SK-N-SH (cell line): ENCODE measurements at regions not wholly inside any gene's neighbourhood (a gene's known extent, or its start where the extent isn't known, plus 50 kb on each side); places are given as distances from the start of the nearest gene placed in this dataset.

Experiments used
- CTCF ChIA-PET: fragments of 300-600, 350-600 bp; formaldehyde crosslinking; extraction: SDS; loops from one replicate; lab custom pipeline; 2021; lab: Yijun Ruan, JAX
- POLR2A ChIA-PET: fragments of 350-600 bp; sonication (Branson Sonifier 250); formaldehyde crosslinking; extraction: SDS; loops from one replicate; lab custom pipeline; 2020; ENCODE audit warnings: antibody characterized with exemption, inconsistent platforms; lab: Yijun Ruan, JAX
- DNase-seq: peaks from one replicate; pipeline ENCODE4 v3.0.0; 2012
- H2AFZ ChIP-seq: fragments of 200-600 bp; sonication (generic); 2 replicates; pipeline ENCODE4 v1.8.1; 2016; ENCODE audit warnings: antibody characterized with exemption, mild to moderate bottlenecking, low read depth
- H3F3A ChIP-seq: fragments of 200-600 bp; sonication (generic); replicated peaks from 2 replicates; pipeline ENCODE3; 2016; ENCODE audit warnings: antibody characterized with exemption, mild to moderate bottlenecking; ENCODE audit not compliant: insufficient read depth
- H3K27ac ChIP-seq, 2 experiments: fragments of 200-500 bp in 1 of 2; fragments of 200-600 bp in 1 of 2; sonication (Bioruptor generic) in 1 of 2; sonication (generic), shearing (Covaris generic) in 1 of 2; 2 replicates each; pipeline versions ENCODE4 v1.5.1 to v1.6.1; 2014 to 2016; ENCODE audit warnings: low read depth in 2 of 2, inconsistent platforms in 1 of 2, low read length in 1 of 2, mild to moderate bottlenecking in 1 of 2, mixed read lengths in 1 of 2
- H3K27me3 ChIP-seq: fragments of 200-600 bp; sonication (generic), shearing (Covaris generic); 2 replicates; pipeline ENCODE4 v1.6.1; 2016; ENCODE audit warnings: mixed run types; ENCODE audit not compliant: insufficient read depth
- H3K36me3 ChIP-seq, 2 experiments: fragments of 200-500 bp in 1 of 2; fragments of 200-600 bp in 1 of 2; sonication (Bioruptor generic) in 1 of 2; sonication (generic) in 1 of 2; replicated peaks in 1 of 2; 2 replicates each; pipeline versions ENCODE3 to v1.5.1; 2014 to 2016; ENCODE audit warnings: low read length in 1 of 2, mild to moderate bottlenecking in 1 of 2; ENCODE audit not compliant: insufficient read depth in 2 of 2, control insufficient read depth in 1 of 2
- H3K4me1 ChIP-seq, 2 experiments: fragments of 200-500 bp in 1 of 2; fragments of 200-600 bp in 1 of 2; sonication (Bioruptor generic) in 1 of 2; sonication (generic), shearing (Covaris generic) in 1 of 2; 2 replicates each; pipeline versions ENCODE4 v1.5.1 to v1.6.1; 2014 to 2016; ENCODE audit warnings: low read depth in 1 of 2, low read length in 1 of 2, mixed run types in 1 of 2; ENCODE audit not compliant: insufficient read depth in 2 of 2, control insufficient read depth in 1 of 2
- H3K4me2 ChIP-seq: fragments of 200-600 bp; sonication (generic), shearing (Covaris generic); 2 replicates; pipeline ENCODE4 v1.6.1; 2017; ENCODE audit warnings: mixed run types
- H3K4me3 ChIP-seq, 2 experiments: fragments of 200-500 bp in 1 of 2; fragments of 200-600 bp in 1 of 2; sonication (Bioruptor generic) in 1 of 2; sonication (generic), shearing (Covaris generic) in 1 of 2; 2 replicates each; pipeline versions ENCODE4 v1.5.1 to v1.8.1; 2014 to 2016; ENCODE audit warnings: low read depth in 2 of 2, inconsistent platforms in 1 of 2, low read length in 1 of 2, mild to moderate bottlenecking in 1 of 2, mixed read lengths in 1 of 2, moderate library complexity in 1 of 2
- H3K79me2 ChIP-seq: fragments of 200-600 bp; sonication (generic); 2 replicates; pipeline ENCODE4 v1.8.1; 2017; ENCODE audit warnings: mild to moderate bottlenecking; ENCODE audit not compliant: insufficient read depth
- H3K9ac ChIP-seq: fragments of 200-600 bp; sonication (generic); 2 replicates; pipeline ENCODE4 v1.6.1; 2017; ENCODE audit warnings: mixed run types
- H3K9me2 ChIP-seq: fragments of 200-600 bp; sonication (generic); 2 replicates; pipeline ENCODE4 v1.6.1; 2017; ENCODE audit warnings: mixed run types
- H3K9me3 ChIP-seq: fragments of 200-600 bp; sonication (generic); 2 replicates; pipeline ENCODE4 v1.6.1; 2017; ENCODE audit warnings: mixed run types, mild to moderate bottlenecking, moderate library complexity
- H4K20me1 ChIP-seq: fragments of 200-600 bp; sonication (generic); 2 replicates; pipeline ENCODE4 v1.6.1; 2017; ENCODE audit warnings: mild to moderate bottlenecking, mixed run types; ENCODE audit not compliant: insufficient read depth
- CHD2 ChIP-seq: fragments of 150-350 bp; IDR thresholded peaks from 2 replicates; pipeline ENCODE4 v1.6.1; 2018; ENCODE audit warnings: low read length; ENCODE audit not compliant: partially characterized antibody
- CTCF ChIP-seq: fragments of 200-600 bp; sonication (generic); IDR thresholded peaks from 2 replicates; pipeline ENCODE4 v1.6.1; 2017; ENCODE audit warnings: antibody characterized with exemption, mild to moderate bottlenecking, moderate library complexity
- ELF1 ChIP-seq: IDR thresholded peaks from 2 replicates; pipeline ENCODE4 v1.4.0; 2012
- EP300 ChIP-seq, 2 experiments: IDR thresholded peaks; 2 replicates each; pipeline versions ENCODE4 v1.4.0 to v1.6.1; 2012; ENCODE audit warnings: borderline replicate concordance in 1 of 2, low read depth in 1 of 2, low read length in 1 of 2
- EZH2phosphoT487 ChIP-seq: fragments of 200-600 bp; sonication (generic); IDR thresholded peaks from 2 replicates; pipeline ENCODE4 v1.6.1; 2017; ENCODE audit warnings: low read depth, mixed run types, mild to moderate bottlenecking, antibody characterized with exemption, moderate library complexity, borderline replicate concordance
- FOSL2 ChIP-seq: IDR thresholded peaks from 2 replicates; pipeline ENCODE4 v1.4.0; 2012; ENCODE audit warnings: low read depth, mild to moderate bottlenecking, moderate library complexity, borderline replicate concordance
- JUND ChIP-seq: IDR thresholded peaks from 2 replicates; pipeline ENCODE4 v1.4.0; 2012
- MXI1 ChIP-seq: IDR thresholded peaks from 2 replicates; pipeline ENCODE4 v1.6.1; 2012; ENCODE audit warnings: mild to moderate bottlenecking, low read depth, low read length, improper control_type of control experiment
- NFIC ChIP-seq: IDR thresholded peaks from 2 replicates; pipeline ENCODE4 v1.4.0; 2012; ENCODE audit warnings: borderline replicate concordance
- RFX5 ChIP-seq: IDR thresholded peaks from 2 replicates; pipeline ENCODE4 v1.6.1; 2012; ENCODE audit warnings: mild to moderate bottlenecking, improper control_type of control experiment, low read length
- RXRA ChIP-seq: IDR thresholded peaks from 2 replicates; pipeline ENCODE4 v1.4.0; 2012; ENCODE audit warnings: low read depth, mild to moderate bottlenecking, borderline replicate concordance
- SIN3A ChIP-seq: IDR thresholded peaks from 2 replicates; pipeline ENCODE4 v1.6.1; 2012; ENCODE audit warnings: low read depth, mild to moderate bottlenecking, low read length, moderate library complexity, borderline replicate concordance
- SMC3 ChIP-seq: IDR thresholded peaks from 2 replicates; pipeline ENCODE4 v1.6.1; 2012; ENCODE audit warnings: low read depth, low read length, improper control_type of control experiment
- TCF12 ChIP-seq: IDR thresholded peaks from 2 replicates; pipeline ENCODE4 v1.4.0; 2012
- USF2 ChIP-seq: fragments of 150-350 bp; IDR thresholded peaks from 2 replicates; pipeline ENCODE4 v1.6.1; 2017; ENCODE audit warnings: antibody characterized with exemption, low read length, low read depth, borderline replicate concordance
- YY1 ChIP-seq: IDR thresholded peaks from 2 replicates; pipeline ENCODE4 v1.4.0; 2012; ENCODE audit warnings: low read depth, mild to moderate bottlenecking
- ZBTB33 ChIP-seq: IDR thresholded peaks from 2 replicates; pipeline ENCODE4 v1.4.0; 2012; ENCODE audit warnings: low read depth, borderline replicate concordance
- WGBS: methylation state at CpG from one replicate; pipeline ENCODE4 v1.1.6; 2017; ENCODE audit warnings: low lambda C conversion rate; 5-methylcytosine and 5-hydroxymethylcytosine counted together
- TF ChIP-seq, protein P1 (sequence below): IDR thresholded peaks from 2 replicates; pipeline ENCODE4 v1.4.0; 2012; ENCODE audit warnings: low read depth
- TF ChIP-seq, protein P2 (sequence below): IDR thresholded peaks from 2 replicates; pipeline ENCODE4; 2012

DNA sequence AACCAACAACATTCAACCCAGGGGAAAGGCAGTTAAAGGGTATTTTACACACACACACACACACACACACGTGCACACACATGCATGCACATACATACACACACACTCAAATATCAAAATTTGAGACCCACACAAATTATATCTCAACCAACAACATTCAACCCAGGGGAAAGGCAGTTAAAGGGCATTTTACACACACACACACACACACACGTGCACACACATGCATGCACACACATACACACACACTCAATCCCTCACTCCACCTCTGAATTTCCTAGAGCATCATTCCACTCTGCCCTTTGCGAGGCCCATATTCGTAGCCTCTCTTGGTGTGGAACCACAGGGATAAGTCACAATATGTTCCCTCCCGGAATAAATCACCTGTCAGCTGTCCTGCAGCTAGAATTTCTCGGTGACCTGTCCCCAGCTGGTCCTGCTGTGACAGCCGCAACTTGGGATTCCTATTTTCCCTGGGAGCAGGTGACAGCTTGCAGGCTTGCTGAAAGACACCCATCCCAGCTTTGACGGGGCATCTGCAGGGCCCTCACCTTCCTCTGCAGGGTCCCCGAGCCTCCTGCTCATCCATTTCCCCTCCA is 122.7 kb downstream of the PSMG1 start:
- H3K9ac ChIP-seq = no peak overlapping the region
- 70% methylated on average over 7 of the region's 9 CpGs for WGBS
- H2AFZ ChIP-seq = no peak overlapping the region
- H3K4me2 ChIP-seq = no peak overlapping the region
- no peaks in the 10 kb centered on the region for H3K9me2 ChIP-seq
- H3K27ac ChIP-seq = no peak overlapping the region
- H3K9me3 ChIP-seq = no peaks in the 10 kb centered on the region
- H3K79me2 ChIP-seq = no peaks in the 10 kb centered on the region
- no peak overlapping the region for H3K4me3 ChIP-seq
- no peaks in the 10 kb centered on the region for H3F3A ChIP-seq
- H4K20me1 ChIP-seq = no peaks in the 10 kb centered on the region
- H3K4me1 ChIP-seq = no peaks in the 10 kb centered on the region; a peak in 1 of 4 replicates
- ChIA-PET POLR2A (no interaction called here), CTCF (interaction anchor here (1.1 kb wide), 1 partner anchor 20 kb away, joined by 3 read pairs; no protein-coding TSS in a partner anchor)
- TF ChIP-seq YY1 = no peak
- TF ChIP-seq, protein P1, sequence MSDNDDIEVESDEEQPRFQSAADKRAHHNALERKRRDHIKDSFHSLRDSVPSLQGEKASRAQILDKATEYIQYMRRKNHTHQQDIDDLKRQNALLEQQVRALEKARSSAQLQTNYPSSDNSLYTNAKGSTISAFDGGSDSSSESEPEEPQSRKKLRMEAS = no peak
- TF ChIP-seq SIN3A = no peak
- no peak for TF ChIP-seq SMC3
- TF ChIP-seq CHD2 = no peak
- no peak for TF ChIP-seq NFIC
- TF ChIP-seq EZH2phosphoT487 = no peak
- TF ChIP-seq TCF12 = no peak
- TF ChIP-seq CTCF = no peak
- no peak for TF ChIP-seq JUND
- TF ChIP-seq, protein P2, sequence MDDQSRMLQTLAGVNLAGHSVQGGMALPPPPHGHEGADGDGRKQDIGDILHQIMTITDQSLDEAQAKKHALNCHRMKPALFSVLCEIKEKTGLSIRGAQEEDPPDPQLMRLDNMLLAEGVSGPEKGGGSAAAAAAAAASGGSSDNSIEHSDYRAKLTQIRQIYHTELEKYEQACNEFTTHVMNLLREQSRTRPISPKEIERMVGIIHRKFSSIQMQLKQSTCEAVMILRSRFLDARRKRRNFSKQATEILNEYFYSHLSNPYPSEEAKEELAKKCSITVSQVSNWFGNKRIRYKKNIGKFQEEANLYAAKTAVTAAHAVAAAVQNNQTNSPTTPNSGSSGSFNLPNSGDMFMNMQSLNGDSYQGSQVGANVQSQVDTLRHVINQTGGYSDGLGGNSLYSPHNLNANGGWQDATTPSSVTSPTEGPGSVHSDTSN = no peak
- H3K36me3 ChIP-seq = no peaks in the 10 kb centered on the region
- H3K27me3 ChIP-seq = peaks cover 5% of the 10 kb centered on the region; the same call in 1 of the 2 replicates
- DNase-seq = no peak

DNA sequence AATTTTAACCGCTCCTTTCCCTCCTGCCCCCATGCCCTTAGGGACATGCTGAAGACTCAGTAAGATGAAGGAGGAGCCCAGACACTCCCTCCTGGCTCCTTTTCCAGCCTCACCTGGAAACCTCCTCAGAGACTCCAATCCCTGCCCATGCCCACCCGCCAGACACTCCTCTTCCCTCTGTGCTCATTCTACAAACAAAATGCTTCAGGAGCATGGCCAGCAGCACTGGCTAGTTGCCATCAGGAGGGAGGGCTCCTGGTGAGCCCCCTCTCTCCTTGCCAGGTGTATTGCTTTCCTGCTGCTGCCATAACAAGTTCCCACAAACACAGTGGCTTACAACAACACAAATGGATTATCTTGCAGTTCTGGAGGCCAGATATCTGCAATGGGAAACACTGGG is 126.1 kb downstream of the PSMG1 start:
- peaks cover 5% of the 10 kb centered on the region; the same call in 1 of the 2 replicates for H3K27me3 ChIP-seq
- H3K4me2 ChIP-seq = no peak overlapping the region
- POLR2A ChIA-PET = no interaction called here
- no peak overlapping the region for H3K9ac ChIP-seq
- H3K4me3 ChIP-seq = no peak overlapping the region
- no peaks in the 10 kb centered on the region for H4K20me1 ChIP-seq
- no peaks in the 10 kb centered on the region; a peak in 1 of 4 replicates for H3K4me1 ChIP-seq
- 71% methylated on average over 2 of the region's 2 CpGs for WGBS
- H2AFZ ChIP-seq = no peak overlapping the region
- CTCF ChIA-PET = interaction anchor here (0.6 kb wide), 1 partner anchor 252 kb away, joined by 3 read pairs; no protein-coding TSS in a partner anchor
- H3K36me3 ChIP-seq = no peaks in the 10 kb centered on the region
- H3K27ac ChIP-seq = no peak overlapping the region
- no peaks in the 10 kb centered on the region for H3K9me2 ChIP-seq
- DNase-seq = no peak
- no peaks in the 10 kb centered on the region for H3F3A ChIP-seq
- no peaks in the 10 kb centered on the region for H3K79me2 ChIP-seq
- no peaks in the 10 kb centered on the region for H3K9me3 ChIP-seq
- TF ChIP-seq, protein P2 = no peak
- no peak for TF ChIP-seq ELF1
- no peak for TF ChIP-seq NFIC
- TF ChIP-seq SMC3 = no peak
- no peak for TF ChIP-seq FOSL2
- TF ChIP-seq RXRA = no peak
- TF ChIP-seq ZBTB33 = no peak
- TF ChIP-seq RFX5 = no peak
- TF ChIP-seq USF2 = no peak
- TF ChIP-seq MXI1 = no peak
- no peak for TF ChIP-seq SIN3A
- TF ChIP-seq EP300 (IDR thresholded peaks at IDR 0.05; ENCODE audit: borderline replicate concordance in 1 of 2, low read depth in 1 of 2, low read length in 1 of 2) = no peak
